GM23338 (cell line): ENCODE measurements at regions not wholly inside any gene's neighbourhood (a gene's known extent, or its start where the extent isn't known, plus 50 kb on each side); places are given as distances from the start of the nearest gene placed in this dataset.
"Not testable (repeated sequence)": the region's sequence is repeated elsewhere in the genome, so short reads cannot be mapped to it uniquely, and the experiment has no call there.

Source experiments
- CTCF ChIP-seq, 2 experiments: fragments of 200-600 bp in 1 of 2; sonication (generic) in 1 of 2; conservative IDR thresholded peaks; 2 replicates each; pipeline versions ENCODE4 v1.5.1 to v1.6.1; 2016 to 2017; ENCODE audit warnings: antibody characterized with exemption in 2 of 2, low read depth in 2 of 2, mild to moderate bottlenecking in 2 of 2, moderate library complexity in 1 of 2
- EZH2 ChIP-seq: fragments of 200-600 bp; sonication (generic); IDR thresholded peaks from one replicate; pipeline ENCODE4 v1.8.0; 2017; ENCODE audit warnings: antibody characterized with exemption, mild to moderate bottlenecking, low read depth; ENCODE audit not compliant: unreplicated experiment
- EZH2phosphoT487 ChIP-seq: fragments of 200-600 bp; sonication (generic); IDR thresholded peaks from one replicate; pipeline ENCODE4 v1.8.1; 2018; ENCODE audit warnings: antibody characterized with exemption; ENCODE audit not compliant: unreplicated experiment
- POLR2AphosphoS5 ChIP-seq: IDR thresholded peaks from 2 replicates; pipeline ENCODE4 v1.6.1; 2016; ENCODE audit warnings: antibody characterized with exemption, low read depth
- REST ChIP-seq: IDR thresholded peaks from one replicate; pipeline ENCODE4 v1.6.1; 2018; ENCODE audit warnings: antibody characterized with exemption; ENCODE audit not compliant: unreplicated experiment

GRCh38 chr2:132324005-132324404, 92.6 kb upstream of the GPR39 start:
- not testable (repeated sequence) for TF ChIP-seq CTCF (conservative IDR thresholded peaks at IDR 0.05; ENCODE audit: low read depth in 2 of 2); EZH2; EZH2phosphoT487; POLR2AphosphoS5; REST
